BJ (cell line): ENCODE measurements at regions not wholly inside any gene's neighbourhood (a gene's known extent, or its start where the extent isn't known, plus 50 kb on each side); places are given as distances from the start of the nearest gene placed in this dataset.
A peak's percentile ranks its signal among the peaks of the same experiment; 100 is the strongest.

ENCODE experiments used
- CTCF ChIA-PET: fragments of 350-600 bp; formaldehyde crosslinking; extraction: SDS; loops from one replicate; lab custom pipeline; 2021; ENCODE audit warnings: antibody characterized with exemption, inconsistent platforms; lab: Yijun Ruan, JAX
- POLR2A ChIA-PET: fragments of 300-600 bp; sonication (Branson Sonifier 250); formaldehyde crosslinking; extraction: SDS; loops from one replicate; lab custom pipeline; 2021; ENCODE audit warnings: antibody characterized with exemption; lab: Charles Lee
- DNase-seq: peaks from one replicate; pipeline ENCODE4 v3.0.0-alpha.2; 2011; ENCODE audit warnings: low read depth
- H3K27me3 ChIP-seq: 2 replicates; pipeline ENCODE4 v1.6.0; 2011; ENCODE audit warnings: low read length; ENCODE audit not compliant: control insufficient read depth, insufficient read depth
- H3K36me3 ChIP-seq: 2 replicates; pipeline ENCODE4 v1.5.1; 2011; ENCODE audit warnings: low read length; ENCODE audit not compliant: control insufficient read depth, insufficient read depth
- H3K4me3 ChIP-seq: 2 replicates; pipeline ENCODE4 v1.5.1; 2011; ENCODE audit warnings: low read depth, mild to moderate bottlenecking, control low read depth, low read length
- TF ChIP-seq, protein P1 (sequence below): IDR thresholded peaks from 2 replicates; pipeline ENCODE4 v1.5.1; 2011; ENCODE audit warnings: low read depth, mild to moderate bottlenecking, control low read depth, inconsistent platforms, low read length, moderate library complexity; ENCODE audit not compliant: insufficient read depth

- POLR2A ChIA-PET = no interaction called here
These were observed 299.6 kb upstream of the STXBP5 start for GRCh38 chr6:146904596-146904995.

GRCh38 chr6:146905181-146905704 is 299.0 kb upstream of the STXBP5 start:
- ChIA-PET CTCF (interaction anchor here (1.2 to 1.5 kb wide), 2 partner anchors 9 kb away, joined by 4 to 5 read pairs; no protein-coding TSS in a partner anchor), POLR2A (no interaction called here)

More at GRCh38 chr6:146904596-146904995, 299.6 kb upstream of the STXBP5 start:
- DNase-seq = no peak
- Histone ChIP-seq H3K36me3 (no peaks in the 10 kb centered on the region), H3K27me3 (no peaks in the 10 kb centered on the region), H3K4me3 (no peak overlapping the region)
- TF ChIP-seq, protein P1, sequence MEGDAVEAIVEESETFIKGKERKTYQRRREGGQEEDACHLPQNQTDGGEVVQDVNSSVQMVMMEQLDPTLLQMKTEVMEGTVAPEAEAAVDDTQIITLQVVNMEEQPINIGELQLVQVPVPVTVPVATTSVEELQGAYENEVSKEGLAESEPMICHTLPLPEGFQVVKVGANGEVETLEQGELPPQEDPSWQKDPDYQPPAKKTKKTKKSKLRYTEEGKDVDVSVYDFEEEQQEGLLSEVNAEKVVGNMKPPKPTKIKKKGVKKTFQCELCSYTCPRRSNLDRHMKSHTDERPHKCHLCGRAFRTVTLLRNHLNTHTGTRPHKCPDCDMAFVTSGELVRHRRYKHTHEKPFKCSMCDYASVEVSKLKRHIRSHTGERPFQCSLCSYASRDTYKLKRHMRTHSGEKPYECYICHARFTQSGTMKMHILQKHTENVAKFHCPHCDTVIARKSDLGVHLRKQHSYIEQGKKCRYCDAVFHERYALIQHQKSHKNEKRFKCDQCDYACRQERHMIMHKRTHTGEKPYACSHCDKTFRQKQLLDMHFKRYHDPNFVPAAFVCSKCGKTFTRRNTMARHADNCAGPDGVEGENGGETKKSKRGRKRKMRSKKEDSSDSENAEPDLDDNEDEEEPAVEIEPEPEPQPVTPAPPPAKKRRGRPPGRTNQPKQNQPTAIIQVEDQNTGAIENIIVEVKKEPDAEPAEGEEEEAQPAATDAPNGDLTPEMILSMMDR = no peak
- CTCF ChIA-PET = interaction anchor here (1.1 to 1.2 kb wide), 2 partner anchors 8 to 12 kb away, joined by 4 read pairs; no protein-coding TSS in a partner anchor

GRCh38 chr6:146908786-146909185 is 295.4 kb upstream of the STXBP5 start:
- ChIA-PET POLR2A (no interaction called here), CTCF (no interaction called here)
- TF ChIP-seq, protein P1 = no peak
- Histone ChIP-seq H3K27me3 (no peaks in the 10 kb centered on the region), H3K36me3 (no peaks in the 10 kb centered on the region), H3K4me3 (no peak overlapping the region)
- no peak for DNase-seq

More at GRCh38 chr6:146905181-146905704, 299.0 kb upstream of the STXBP5 start:
- no peaks in the 10 kb centered on the region for H3K36me3 ChIP-seq
- no peak overlapping the region for H3K4me3 ChIP-seq
- no peaks in the 10 kb centered on the region for H3K27me3 ChIP-seq
- TF ChIP-seq, protein P1 = no peak
- peak; percentile 45 for DNase-seq

- POLR2A ChIA-PET = no interaction called here
- H3K36me3 ChIP-seq = no peaks in the 10 kb centered on the region
- no peak for DNase-seq
- TF ChIP-seq, protein P1 = no peak
- H3K27me3 ChIP-seq = no peaks in the 10 kb centered on the region
- H3K4me3 ChIP-seq = no peak overlapping the region
- CTCF ChIA-PET = no interaction called here
These were observed 294.8 kb upstream of the STXBP5 start for GRCh38 chr6:146909376-146909775.

- DNase-seq = no peak
- ChIA-PET POLR2A (no interaction called here), CTCF (no interaction called here)
- TF ChIP-seq, protein P1 = no peak
- Histone ChIP-seq H3K36me3 (no peaks in the 10 kb centered on the region), H3K4me3 (no peak overlapping the region), H3K27me3 (no peaks in the 10 kb centered on the region)
These were observed 294.3 kb upstream of the STXBP5 start for GRCh38 chr6:146909886-146910285.
